Stimulated activated naive CD4-positive, alpha-beta T cell treated with Interleukin-2 at 50 U/mL for 16 hours (primary cell): ENCODE measurements at regions not wholly inside any gene's neighbourhood (a gene's known extent, or its start where the extent isn't known, plus 50 kb on each side); places are given as distances from the start of the nearest gene placed in this dataset.

Experiments
- DNase-seq: peaks from one replicate; lab custom pipeline; 2025; lab: John Stamatoyannopoulos, UW

DNA sequence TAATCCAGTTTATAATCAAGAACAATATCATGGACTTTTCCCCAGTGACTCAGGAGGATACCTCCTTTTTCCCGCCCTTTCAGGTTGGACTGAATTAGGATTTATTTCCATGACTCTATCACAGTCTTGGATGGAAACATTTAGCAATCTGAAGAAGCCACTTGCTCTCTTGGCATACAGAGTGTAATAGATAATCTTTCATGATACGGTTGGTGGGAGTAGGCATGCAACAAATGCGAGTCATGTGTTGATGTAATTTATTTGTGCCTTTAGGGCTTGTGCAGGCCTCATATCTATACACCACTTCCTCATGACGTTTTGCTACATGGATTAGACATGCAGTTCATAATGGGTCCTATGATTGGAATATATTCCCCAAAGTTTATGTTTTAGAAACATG lies 54.2 kb upstream of the MCTP2 start:
- no peak for DNase-seq

- DNase-seq = no peak
Observed at GRCh38 chr15:94175420-94175819, 55.9 kb upstream of the MCTP2 start.

GRCh38 chr15:94174399-94174802 lies 57.0 kb upstream of the MCTP2 start:
- DNase-seq = no peak

DNA sequence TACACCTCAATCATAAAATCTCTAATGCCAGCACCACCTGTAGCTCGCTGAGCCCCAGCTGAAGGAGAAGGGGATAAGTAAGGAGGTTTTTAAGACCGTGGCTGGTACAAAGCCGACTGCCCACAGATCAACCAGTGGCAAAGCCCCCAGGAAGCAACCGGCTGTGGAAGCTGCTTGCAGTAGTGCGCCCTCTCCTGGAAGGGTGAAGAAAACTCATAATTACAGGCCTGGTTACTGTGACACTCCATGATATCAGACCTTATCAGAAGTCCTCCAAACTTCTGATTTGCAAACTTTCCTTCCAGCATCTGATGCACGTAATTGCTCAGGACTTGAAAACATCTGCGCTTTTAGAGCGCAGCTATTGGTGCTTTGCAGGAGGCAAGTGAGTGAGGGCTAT lies 63.1 kb upstream of the MCTP2 start:
- no peak for DNase-seq

GRCh38 chr15:94164971-94165370 lies 66.4 kb upstream of the MCTP2 start:
- DNase-seq = no peak

DNA sequence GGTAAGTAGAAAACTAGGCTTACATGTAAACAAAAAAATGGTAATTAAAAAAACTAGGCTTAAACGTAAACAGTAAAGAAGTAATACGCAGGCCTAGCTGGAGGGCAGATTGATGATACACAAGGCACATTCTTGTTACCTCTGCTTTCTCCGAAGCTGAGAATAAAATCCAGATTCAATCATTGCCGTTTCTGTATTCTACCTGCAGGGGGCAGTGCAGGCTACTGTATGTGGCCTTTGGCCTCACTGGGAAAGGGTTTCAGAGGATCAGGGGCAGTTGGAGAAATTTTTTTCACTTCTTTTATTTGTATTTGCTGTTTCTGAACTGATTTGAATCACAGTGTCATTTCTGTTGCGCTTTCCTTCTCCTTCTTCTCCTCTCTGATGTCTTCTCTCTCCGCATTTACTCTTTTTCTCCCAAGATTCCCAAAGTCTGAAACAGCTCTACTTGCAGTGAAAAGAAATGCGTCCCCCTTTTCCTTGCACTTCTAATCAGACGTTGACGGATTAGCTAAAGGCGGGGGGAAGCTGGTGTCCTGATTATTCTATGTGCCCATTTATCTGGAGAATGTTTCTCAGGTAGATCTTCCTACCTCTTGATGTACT lies 67.1 kb upstream of the MCTP2 start:
- peak; percentile 20 for DNase-seq

- no peak for DNase-seq
Observed at GRCh38 chr15:94162939-94163338, 68.4 kb upstream of the MCTP2 start.

DNA sequence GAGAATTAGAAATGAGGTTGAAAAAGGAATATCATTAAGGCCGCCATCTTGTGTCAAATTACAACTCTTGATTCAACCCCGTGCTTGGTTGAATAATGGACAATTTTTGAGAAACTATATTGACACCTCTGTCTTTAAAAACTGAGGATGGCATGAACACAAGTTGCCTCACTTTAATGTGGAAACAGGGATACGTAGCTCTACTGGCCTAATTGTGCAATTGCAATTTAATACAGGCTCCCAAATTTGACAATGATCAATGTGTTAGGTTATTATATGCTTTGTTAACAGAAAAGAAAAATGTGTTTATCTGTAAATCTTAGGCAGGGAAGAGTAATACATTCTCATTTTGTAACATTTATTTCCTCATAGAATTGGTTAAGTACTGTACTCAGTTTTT lies 77.1 kb upstream of the MCTP2 start:
- DNase-seq = no peak

- DNase-seq = no peak
Observed at GRCh38 chr15:94145046-94145445, 86.3 kb upstream of the MCTP2 start.

GRCh38 chr15:94141802-94142201 lies 89.6 kb upstream of the MCTP2 start:
- DNase-seq = no peak

DNA sequence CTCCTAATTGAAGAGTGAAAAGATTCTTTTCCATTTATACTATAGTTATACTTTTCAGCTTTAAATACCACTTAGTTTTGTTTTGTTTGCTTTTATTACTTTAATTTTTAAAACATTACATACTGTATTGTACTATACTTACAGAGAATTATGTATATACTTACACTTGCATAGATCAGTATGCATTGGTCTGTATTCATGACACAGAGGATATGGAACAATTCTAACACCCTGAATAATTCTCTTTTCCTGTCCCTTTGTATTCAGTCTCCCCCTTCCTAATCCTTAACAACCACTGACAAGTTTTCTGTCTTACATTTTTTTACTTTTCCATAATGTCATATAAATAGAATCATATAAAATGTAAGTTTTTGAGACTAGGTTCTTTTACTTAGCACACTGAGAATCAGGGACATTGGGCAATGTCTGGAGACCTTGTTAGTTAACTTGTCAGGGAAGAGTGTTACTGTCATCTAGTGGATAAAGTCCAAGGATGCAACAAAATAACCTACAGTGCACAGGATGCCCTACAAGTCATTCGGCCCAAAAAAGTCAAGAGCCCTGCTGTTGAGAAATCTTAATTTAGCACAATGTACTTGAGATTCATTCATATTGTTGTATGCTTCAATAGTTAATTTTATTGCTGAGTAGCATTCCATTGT lies 95.7 kb upstream of the MCTP2 start:
- no peak for DNase-seq

DNA sequence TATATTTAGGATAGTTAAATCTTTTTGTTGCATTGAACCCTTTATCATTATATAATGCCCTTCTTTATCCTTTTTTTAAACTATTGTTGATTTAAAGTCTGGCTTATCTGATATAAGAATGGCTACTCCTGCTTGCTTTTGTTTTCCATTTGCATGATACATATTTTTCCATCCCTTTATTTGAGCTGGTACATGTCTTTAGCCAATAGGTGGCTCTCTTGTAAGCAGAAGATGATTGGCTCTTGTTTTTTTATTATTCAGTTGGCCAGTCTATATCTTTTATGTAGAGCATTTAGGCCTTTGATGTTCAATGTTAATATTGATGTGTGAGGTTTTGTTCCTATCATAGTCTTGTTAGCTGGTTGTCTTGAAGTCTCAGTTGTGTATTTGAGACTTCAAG lies 99.5 kb upstream of the MCTP2 start:
- DNase-seq = no peak

GRCh38 chr15:94130504-94130903 lies 100.9 kb upstream of the MCTP2 start:
- DNase-seq = no peak

DNA sequence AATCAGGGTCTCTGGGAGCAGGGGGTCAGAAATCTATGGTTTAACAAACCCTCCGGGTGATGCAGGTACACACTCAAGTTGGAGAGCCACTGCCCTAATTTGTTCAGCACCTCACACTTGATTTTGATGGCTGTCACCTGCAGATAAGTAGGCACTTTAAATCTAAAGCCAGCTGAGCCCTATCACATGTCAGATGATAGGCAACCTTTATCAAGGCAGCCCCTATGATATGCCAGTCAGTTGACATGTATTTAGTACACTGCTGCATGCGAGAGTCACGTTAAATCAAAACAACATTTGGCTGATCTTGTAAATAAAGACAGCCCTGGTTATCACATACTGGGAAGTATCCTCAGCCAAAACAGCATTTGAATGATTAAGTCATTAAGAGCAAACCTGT lies 104.4 kb upstream of the MCTP2 start:
- DNase-seq = no peak

DNA sequence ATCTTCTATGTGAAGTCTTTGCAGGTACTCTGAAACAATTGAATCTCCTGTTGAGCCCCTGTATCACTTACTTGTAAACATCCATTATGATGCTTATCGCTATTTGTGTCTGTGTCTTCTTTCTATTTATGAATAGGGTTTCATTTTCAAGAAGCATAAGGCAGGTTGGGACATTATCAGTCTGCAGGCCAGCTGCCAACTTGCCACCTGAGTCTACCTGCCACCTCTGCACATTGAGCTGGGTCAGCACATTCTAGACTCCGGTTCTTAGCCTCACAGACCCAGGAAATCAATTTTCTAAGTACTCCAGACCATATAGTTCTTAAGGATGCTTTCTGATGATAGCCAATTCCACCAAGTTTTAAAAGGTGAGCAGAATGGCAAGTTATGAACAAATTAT lies 105.7 kb upstream of the MCTP2 start:
- no peak for DNase-seq

DNA sequence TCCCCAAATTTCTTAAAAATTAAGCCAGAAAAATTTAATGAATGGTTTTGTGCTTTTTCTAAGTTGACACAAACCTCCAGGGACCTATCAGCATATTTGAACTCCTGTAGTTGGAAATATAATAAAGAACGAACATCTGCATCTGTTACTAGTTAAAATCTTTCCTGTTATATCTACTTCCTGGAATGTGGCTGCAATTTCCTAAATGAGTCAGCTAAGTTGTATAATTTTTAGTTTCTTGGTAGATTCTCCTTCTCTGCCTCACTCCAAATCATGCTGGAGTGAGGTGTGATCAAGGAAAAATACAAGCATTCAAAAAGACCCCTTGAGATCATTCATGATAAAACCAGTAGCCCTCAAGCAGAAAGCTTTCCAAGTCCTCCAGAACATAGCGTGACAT lies 106.2 kb upstream of the MCTP2 start:
- no peak for DNase-seq

GRCh38 chr15:94122516-94122915 lies 108.8 kb upstream of the MCTP2 start:
- no peak for DNase-seq

- no peak for DNase-seq
Observed at GRCh38 chr15:94119923-94120775, 111.2 kb upstream of the MCTP2 start.

DNA sequence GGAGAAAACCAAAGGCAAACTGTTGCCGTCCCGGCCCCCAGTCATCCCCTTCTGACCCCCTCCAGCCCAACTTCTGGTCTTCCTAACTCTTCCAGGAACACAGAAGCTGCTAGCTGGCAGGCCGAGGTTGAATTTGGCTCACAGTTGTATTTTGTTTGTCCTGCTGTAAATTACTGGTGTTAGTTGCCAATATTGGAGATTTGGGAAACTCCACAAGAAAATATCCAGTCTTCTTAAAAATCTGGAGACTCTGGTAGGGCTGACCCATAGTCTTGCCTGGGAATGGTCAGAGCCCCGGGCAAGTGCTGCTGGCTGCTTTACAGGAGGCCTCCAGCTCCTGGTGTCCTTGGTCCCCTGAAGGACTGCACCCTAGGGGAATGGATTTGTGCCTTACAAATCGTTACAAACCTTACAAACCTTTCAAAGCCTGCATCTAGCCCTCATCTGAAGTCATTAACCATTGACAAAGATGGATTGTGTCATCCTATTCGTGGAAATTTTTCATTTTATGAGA lies 112.0 kb upstream of the MCTP2 start:
- no peak for DNase-seq

- no peak for DNase-seq
Observed at GRCh38 chr15:94110476-94111130, 120.8 kb upstream of the MCTP2 start.

- no peak for DNase-seq
Observed at GRCh38 chr15:94107652-94108051, 123.7 kb upstream of the MCTP2 start.

DNA sequence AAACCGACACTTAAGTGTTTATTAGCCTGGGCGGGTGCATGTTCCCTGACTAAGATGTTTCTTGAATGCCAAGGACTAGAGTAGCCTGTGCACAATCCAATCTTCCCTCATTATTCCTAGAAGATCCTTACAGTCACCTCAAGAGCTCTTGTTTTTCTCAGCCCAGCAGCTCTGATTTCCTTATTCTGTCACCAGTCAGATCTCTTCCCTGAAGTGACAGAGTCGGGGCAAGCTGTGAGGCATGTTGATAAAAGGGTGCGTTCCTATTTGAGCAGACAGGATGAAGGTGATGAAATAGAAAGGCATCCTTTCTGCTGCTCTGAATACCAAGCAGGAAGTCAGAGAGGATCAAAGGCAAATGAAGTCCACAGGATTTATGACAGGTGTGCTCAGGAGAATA lies 125.6 kb upstream of the MCTP2 start:
- no peak for DNase-seq

- DNase-seq = no peak
Observed at GRCh38 chr15:94100863-94101262, 130.5 kb upstream of the MCTP2 start.
